GM21381 (cell line): ENCODE measurements at regions not wholly inside any gene's neighbourhood (a gene's known extent, or its start where the extent isn't known, plus 50 kb on each side); places are given as distances from the start of the nearest gene placed in this dataset.

ENCODE experiments used
- ATAC-seq: cut with Tn5 transposase; IDR thresholded peaks from one replicate; pipeline ENCODE4 v1.9.1; 2021; ENCODE audit warnings: mild to moderate bottlenecking, moderate library complexity; ENCODE audit not compliant: unreplicated experiment

DNA sequence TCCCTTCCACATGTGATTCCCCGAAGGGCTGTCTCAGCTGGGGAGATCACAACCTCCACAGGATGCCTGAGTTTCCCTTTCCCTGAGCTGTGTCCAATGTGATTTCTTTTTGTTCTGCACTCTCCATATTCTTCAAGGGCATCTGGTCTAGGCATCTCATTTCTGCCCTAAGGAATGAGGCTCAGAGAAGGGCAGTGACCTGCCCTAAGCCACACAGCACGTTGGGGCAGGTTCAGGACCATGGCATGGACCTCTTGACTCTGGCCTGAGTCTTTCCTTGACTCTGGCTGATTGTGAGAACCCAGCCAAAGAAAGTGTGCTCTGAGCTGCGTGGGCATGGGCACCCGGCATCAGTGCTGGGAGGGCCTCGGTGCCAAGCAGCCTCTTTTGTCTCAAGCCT is 590.3 kb downstream of the PTPRU start:
- ATAC-seq, result no peak

DNA sequence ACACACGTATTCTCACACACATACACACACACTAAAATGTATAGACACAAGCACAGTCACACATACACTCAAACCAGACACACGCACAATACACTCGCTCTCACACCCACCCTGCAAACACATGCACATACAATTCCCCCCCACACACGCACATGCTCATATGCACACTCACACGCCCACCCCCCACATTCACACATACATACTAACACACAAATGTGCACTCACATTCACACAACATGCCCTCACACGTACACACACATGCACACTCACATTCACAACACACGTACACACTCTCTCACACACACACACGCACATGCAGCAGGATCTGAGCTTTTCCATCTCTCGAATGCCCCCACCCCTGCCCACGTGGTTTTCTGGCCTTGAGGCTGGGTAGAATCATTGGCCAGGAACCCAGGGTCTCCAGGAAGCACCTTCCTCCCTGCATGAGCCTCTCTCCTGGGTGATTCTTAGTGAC is 589.7 kb downstream of the PTPRU start:
- no peak for ATAC-seq

- ATAC-seq, result no peak
Observed at GRCh38 chr1:29825274-29825940, 589.1 kb downstream of the PTPRU start.

DNA sequence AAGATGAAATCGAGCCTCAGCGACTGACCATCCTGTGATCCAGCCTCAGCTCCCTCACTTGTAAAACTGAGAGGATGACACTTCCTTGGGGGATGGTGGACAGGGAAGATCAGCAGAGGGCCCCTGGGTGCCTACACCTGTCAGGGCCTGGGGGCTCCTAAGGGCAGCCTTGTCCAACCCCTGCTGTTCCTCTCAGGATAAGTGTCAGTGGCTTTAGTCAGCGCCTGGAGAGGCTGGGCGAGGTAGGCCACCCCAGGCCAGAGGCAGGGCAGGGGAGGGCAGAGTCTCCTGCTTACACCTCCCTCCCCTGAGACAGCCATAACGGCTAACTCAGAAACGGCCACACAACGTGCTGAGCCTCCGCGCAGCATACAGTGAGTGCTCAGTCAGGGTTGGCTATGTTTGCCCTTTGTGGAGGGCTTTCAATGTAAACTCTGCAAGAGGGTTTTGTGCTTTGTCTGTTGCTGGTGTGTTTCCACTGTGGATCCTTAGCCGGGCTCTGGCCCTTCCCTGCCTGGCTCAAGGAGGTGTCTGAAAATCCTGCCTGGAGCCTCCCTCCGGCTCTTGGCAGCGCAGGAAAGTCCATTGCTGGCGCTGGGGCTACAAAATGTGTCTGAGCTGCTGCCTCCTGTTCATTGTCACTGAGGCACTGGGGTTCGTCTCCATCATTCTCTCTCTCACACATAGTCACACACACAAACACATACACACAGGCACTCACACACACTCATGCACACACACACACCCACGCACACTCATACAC is 588.4 kb downstream of the PTPRU start:
- ATAC-seq, result no peak

DNA sequence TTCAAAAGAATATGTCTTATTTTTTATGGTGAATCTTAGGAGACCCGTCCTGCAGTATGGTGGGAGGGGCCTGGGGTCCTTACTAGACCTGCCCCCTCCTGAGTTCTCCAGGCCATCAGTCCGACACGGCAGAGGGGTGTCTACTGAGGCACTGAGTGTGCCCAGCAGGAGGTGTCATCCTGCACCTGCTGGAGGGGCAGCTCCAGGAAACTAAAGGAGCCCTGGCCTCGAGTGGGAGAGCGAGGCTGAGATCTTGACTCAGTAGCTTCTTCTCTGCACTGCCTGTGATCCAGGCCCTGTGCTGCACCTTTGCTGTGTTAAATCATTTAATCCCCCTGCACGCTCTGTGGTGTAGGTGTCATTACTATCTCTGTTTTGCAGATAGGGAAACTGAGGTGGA is 587.7 kb downstream of the PTPRU start:
- ATAC-seq, result no peak

GRCh38 chr1:29823561-29823960 is 587.2 kb downstream of the PTPRU start:
- ATAC-seq, result no peak

GRCh38 chr1:29821605-29822004 is 585.3 kb downstream of the PTPRU start:
- ATAC-seq, result no peak

- no peak for ATAC-seq
Observed at GRCh38 chr1:29820401-29820800, 584.1 kb downstream of the PTPRU start.

DNA sequence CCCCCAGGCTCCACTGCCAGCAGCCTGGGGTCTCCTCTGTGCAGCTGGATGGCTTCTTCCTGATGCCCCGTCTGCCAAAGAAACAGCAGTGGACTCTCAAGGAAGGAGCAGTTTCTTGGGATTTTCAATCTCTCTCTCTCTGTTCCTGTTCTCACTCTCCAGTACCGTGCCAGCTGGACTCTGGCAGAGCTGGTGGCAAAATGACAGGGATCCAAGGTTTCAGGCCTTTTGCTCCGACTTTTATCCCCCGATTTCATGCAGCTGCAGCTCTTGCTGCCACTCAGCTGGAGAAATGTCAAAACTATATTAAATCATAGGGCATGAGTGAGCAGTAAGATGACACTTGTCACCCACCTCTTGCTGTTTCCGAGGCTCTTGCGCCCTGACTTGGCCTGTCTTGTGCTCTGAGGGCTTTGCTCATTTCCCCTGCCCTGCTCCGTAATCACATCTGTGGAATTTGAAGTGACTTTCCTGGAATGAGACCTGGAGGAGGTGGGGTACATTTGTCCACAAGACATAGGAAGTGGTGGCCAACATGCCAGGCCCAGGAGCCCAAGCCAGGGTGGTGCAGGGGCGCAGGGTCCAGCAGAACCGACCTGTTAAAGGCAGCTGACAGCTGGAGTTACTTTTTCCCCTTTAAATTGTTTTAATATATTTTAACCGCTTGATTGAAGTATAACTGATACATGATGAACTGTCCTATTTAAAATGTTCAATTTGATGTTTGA is 576.2 kb downstream of the PTPRU start:
- no peak for ATAC-seq

DNA sequence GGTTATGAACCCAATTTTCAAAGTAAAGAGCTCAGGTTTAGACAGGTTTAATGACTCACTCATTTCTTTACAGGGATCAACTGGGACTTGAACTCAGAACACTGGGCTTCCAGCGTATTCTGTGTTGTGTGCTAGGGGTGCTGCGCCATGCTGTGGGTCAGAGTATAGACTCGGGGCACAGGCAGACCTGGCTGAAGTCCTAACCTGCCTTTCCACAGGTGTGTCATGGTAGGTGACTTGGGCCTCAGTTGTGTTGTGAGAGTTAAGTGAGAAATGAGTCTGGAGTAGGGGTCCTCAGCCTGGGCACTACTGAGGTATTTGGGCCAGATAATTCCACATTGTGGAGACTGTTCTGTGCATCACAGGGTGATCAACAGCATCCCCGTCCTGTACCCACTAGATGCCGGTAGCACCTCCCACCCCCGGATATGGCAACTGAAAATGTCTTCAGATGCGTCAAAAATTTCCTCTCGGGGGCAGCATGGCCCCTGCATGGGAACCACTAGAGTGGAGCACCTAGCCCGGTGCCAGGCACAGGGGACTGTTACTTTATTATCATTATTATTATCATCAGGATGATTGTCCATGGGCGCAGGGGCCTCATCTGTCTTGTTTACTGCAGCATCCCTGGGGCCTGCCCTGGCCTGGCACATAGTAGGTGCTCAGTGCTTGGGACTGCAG is 575.5 kb downstream of the PTPRU start:
- ATAC-seq, result no peak

DNA sequence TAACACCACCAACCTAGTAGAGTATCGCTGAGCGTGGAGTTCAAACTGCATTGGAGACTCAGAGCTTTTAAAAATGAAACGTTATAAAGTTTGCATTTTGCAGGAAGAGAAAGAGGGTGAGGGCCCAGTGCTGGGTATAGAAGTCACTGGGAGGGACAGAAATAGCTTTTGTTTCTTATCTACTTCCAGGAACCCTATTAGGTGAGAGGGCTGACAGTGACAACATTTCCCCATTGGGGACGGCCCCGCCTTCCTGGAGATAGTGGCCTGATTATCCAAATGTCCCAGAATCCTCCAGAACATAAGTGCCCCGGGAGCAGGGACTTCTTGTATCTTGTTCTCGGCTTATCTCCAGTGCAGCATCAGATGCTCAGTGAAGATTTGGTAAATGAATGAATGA is 574.9 kb downstream of the PTPRU start:
- ATAC-seq, result no peak

- ATAC-seq, result no peak
Observed at GRCh38 chr1:29810121-29811120, 574.1 kb downstream of the PTPRU start.

- no peak for ATAC-seq
Observed at GRCh38 chr1:29809446-29810120, 573.3 kb downstream of the PTPRU start.

DNA sequence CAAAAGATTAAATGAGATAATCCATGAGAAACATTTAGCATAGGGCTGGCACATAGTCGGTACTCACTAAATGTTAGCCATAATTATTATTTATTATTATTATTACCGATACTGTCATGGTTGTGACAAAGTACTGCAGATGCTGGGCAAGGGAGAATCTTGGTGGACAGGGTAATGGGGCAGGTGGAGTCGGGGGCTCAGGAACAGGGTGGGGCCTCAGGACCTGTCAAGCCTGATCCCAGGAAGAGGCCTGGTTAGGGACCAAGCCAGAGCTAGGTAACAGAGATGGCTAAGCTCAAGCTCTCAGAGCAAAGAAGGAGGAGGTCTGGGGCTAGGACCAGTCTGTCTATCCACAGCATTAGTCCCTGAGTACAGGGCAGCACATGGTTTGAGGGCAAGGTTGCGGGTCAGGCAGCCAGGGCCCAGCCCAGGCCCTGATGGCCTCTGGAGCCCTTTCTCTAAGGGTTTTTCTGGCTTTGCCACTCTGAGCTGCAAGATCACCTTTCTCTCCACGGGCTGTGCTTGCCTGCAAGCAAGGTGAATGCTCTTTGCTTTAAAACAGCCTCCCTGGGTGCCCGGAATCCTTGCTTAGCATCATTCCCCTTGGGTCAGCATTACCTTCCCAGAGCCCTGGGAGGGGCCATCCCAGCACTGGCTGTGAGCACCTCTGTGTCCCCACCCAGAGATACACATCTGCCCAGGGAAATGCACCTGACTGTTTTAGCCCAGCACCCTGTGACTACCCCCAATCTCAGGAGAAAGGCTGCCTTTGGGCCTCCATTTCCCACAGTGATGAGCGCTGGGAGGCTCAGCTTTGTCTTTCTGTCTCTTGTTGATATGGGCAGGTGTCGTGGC is 572.0 kb downstream of the PTPRU start:
- no peak for ATAC-seq

- no peak for ATAC-seq
Observed at GRCh38 chr1:29807689-29808088, 571.4 kb downstream of the PTPRU start.

- ATAC-seq, result no peak
Observed at GRCh38 chr1:29806646-29807319, 570.5 kb downstream of the PTPRU start.

GRCh38 chr1:29805896-29806160 is 569.5 kb downstream of the PTPRU start:
- no peak for ATAC-seq
